NB4 (cell line): ENCODE measurements at regions not wholly inside any gene's neighbourhood (a gene's known extent, or its start where the extent isn't known, plus 50 kb on each side); places are given as distances from the start of the nearest gene placed in this dataset.

Experiments
- DNase-seq: peaks from one replicate; pipeline ENCODE4 v3.0.0; 2010; ENCODE audit warnings: low read depth
- H3K4me3 ChIP-seq: one replicate; pipeline ENCODE4 v1.5.1; 2011; ENCODE audit warnings: mild to moderate bottlenecking, low read depth, low read length, moderate library complexity
- MYC ChIP-seq: IDR thresholded peaks from 2 replicates; pipeline ENCODE4 v1.6.1; 2011; ENCODE audit warnings: low read depth, low read length
- POLR2A ChIP-seq: IDR thresholded peaks from 2 replicates; pipeline ENCODE4 v1.6.1; 2011; ENCODE audit warnings: mild to moderate bottlenecking; ENCODE audit not compliant: insufficient read length; ENCODE audit errors: extremely low read depth
- TF ChIP-seq, protein P1 (sequence below): IDR thresholded peaks from 2 replicates; pipeline ENCODE4 v1.6.1; 2011; ENCODE audit warnings: low read depth, low read length
- TF ChIP-seq, protein P2 (sequence below): IDR thresholded peaks from one replicate; pipeline ENCODE4 v1.5.1; 2012; ENCODE audit warnings: low read depth, low read length

DNA sequence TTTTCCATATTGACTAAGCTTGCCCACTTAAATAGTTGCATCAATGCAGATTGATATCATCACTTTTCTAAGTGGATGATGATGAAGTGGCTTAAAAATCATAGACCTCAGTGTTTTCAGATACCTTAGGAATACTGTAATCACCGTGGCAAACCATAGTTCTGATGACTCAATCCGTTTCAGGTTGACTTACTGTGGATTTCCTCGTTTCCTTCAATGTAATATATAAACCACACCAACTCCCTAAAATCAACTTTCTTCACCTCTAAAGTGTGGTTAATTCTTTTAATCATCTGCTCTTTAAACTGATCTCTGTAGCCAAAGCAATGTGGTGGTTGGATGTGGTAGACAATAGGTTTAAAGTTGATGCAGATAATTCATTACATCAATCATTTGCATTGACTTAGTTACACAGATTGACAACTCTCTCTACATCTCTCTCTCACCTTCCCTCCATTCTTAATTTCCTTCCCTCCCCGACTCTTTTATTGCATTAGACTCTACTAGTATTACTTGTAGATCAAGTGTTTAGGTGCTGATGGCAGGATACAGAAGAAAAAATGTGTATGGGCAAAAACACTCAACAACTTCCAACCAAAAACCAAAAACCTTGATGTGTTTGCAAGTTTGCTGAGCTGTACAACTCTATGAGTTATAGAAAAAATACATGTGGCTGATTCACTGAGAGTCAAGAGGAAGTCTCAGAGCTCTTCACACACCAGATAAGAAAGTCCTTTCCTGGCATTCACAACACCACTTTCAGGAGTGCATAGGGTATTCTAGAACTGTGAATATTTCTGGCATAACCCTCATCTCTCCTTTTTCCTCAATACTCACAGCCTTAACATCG lies 243.5 kb downstream of the NFKBIZ start:
- no peak for TF ChIP-seq MYC
- TF ChIP-seq, protein P1, sequence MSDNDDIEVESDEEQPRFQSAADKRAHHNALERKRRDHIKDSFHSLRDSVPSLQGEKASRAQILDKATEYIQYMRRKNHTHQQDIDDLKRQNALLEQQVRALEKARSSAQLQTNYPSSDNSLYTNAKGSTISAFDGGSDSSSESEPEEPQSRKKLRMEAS: no peak
- no peak for TF ChIP-seq POLR2A
- TF ChIP-seq, protein P2, sequence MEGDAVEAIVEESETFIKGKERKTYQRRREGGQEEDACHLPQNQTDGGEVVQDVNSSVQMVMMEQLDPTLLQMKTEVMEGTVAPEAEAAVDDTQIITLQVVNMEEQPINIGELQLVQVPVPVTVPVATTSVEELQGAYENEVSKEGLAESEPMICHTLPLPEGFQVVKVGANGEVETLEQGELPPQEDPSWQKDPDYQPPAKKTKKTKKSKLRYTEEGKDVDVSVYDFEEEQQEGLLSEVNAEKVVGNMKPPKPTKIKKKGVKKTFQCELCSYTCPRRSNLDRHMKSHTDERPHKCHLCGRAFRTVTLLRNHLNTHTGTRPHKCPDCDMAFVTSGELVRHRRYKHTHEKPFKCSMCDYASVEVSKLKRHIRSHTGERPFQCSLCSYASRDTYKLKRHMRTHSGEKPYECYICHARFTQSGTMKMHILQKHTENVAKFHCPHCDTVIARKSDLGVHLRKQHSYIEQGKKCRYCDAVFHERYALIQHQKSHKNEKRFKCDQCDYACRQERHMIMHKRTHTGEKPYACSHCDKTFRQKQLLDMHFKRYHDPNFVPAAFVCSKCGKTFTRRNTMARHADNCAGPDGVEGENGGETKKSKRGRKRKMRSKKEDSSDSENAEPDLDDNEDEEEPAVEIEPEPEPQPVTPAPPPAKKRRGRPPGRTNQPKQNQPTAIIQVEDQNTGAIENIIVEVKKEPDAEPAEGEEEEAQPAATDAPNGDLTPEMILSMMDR: no peak
- H3K4me3 ChIP-seq: no peak overlapping the region
- DNase-seq: no peak

DNA sequence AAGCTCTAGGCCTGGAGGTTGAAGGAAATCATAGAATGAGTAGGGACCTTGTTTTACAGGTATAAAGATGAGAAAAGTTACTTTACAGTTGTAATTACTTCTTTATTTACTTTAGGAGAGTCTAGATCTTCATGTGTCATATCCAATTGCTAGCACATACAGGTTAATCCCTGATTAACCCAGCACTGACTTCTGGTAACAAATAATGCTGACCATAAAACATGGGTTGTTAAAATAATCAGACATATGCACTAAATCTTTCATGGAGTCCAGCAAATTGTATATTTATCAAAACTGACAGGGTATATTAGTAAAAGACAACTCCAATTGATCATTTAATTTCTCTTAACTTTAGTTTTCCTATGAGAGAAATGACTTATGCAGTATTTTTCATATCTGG lies 245.2 kb downstream of the NFKBIZ start:
- H3K4me3 ChIP-seq: no peak overlapping the region
- TF ChIP-seq MYC (no peak), POLR2A (no peak)
- TF ChIP-seq, protein P2: no peak
- DNase-seq: no peak

DNA sequence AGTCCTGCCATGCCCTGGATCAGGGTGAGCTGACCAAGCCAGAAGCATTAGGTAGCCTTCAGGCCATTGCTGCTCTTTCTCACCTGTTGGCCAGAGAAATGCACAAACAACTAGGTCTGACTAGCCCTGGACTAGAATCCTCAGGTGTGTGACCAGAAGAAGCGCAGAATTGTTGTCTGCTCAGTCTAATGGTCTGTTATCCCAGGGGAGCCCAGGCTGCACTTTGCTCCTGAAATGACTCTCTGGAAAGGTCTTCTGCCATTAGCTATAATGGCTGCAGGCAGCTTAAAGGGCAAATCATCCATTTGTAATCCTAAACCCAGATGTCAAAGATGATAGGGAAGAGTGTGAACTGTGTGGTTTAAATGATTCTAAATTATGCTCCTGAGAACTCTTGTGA lies 246.1 kb downstream of the NFKBIZ start:
- no peak for TF ChIP-seq POLR2A
- TF ChIP-seq, protein P2: no peak
- TF ChIP-seq, protein P1: no peak
- no peak for TF ChIP-seq MYC

DNA sequence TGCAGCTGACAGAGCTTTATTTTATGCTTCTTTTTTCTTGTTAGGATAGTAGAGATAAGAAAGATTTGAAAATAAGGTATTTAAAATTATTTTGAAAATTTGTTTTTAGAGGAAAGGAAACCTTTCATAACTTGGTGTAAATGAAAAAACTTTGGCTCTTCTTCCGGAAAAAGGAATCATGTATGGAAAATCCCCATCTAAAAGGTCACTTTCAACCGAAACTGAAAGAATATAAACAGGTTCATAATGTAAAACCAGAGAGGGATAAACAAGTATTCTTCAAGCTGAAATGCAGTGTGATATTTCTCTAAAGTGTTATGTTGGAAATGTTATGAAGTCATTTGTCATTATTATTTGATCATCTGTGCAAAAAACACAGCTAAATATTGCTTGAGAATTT lies 246.8 kb downstream of the NFKBIZ start:
- H3K4me3 ChIP-seq: no peak overlapping the region
- TF ChIP-seq, protein P1: no peak
- TF ChIP-seq POLR2A: no peak
- TF ChIP-seq, protein P2: no peak
- no peak for TF ChIP-seq MYC
- no peak for DNase-seq

More for the DNA sequence above, 246.1 kb downstream of the NFKBIZ start:
- DNase-seq: no peak
- H3K4me3 ChIP-seq: no peak overlapping the region

DNA sequence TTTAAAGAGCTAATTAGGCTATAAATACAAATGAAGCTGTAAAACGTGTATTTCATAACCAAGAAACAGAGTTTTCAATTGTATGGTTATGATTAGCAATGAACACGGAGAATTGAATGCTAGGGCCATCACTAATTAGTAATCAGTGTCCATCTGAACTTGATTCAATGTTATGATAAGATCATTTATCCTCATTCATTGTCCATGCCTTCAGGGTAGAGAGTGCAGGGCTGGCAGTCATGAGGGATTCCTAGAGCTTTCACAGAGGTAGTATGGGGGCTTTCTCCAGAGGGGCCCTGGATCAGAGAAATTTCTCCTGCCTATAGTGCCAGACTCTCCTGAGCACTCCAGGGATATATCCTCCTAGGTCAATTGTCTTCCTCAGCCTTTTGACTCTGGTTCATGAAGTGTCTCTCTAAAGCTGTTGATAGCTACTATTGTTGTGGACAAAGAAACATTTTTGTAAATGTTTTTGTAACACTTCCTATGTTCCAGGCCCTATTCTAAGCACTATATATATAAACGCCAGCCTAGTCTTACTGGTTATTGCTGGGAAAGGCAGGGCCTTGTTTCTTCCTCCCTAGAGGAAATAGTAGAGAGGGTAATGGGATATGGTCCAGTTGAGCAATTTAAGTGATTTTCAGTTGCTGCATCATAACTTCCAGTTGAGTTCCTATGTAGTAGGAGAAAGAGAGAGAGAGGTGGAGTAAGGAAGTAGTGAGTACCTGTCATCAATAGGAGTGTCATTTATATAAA lies 249.0 kb downstream of the NFKBIZ start:
- TF ChIP-seq, protein P1: no peak
- no peak for TF ChIP-seq MYC
- TF ChIP-seq, protein P2: no peak
- no peak for TF ChIP-seq POLR2A
- no peak for DNase-seq
- no peak overlapping the region for H3K4me3 ChIP-seq
